SK-N-SH treated with all-trans-retinoic acid at 6 μM for 48 hours (cell line): ENCODE measurements at regions not wholly inside any gene's neighbourhood (a gene's known extent, or its start where the extent isn't known, plus 50 kb on each side); places are given as distances from the start of the nearest gene placed in this dataset.

Experiments
- ARNTL ChIP-seq: fragments of 450-650 bp; formaldehyde crosslinking; IDR thresholded peaks from 2 replicates; pipeline ENCODE4 v1.5.0; 2020; ENCODE audit warnings: low read depth, mild to moderate bottlenecking, moderate library complexity, borderline replicate concordance
- BACH2 ChIP-seq: fragments of 250-450 bp; sonication (Bioruptor Pico); IDR thresholded peaks from 2 replicates; pipeline ENCODE4 v1.9.0; 2021; ENCODE audit warnings: mild to moderate bottlenecking, borderline replicate concordance
- CSDC2 ChIP-seq: fragments of 250-450 bp; sonication (Bioruptor Pico); IDR thresholded peaks from 2 replicates; pipeline ENCODE4 v1.5.0; 2020; ENCODE audit warnings: mild to moderate bottlenecking, moderate library complexity
- CSRNP3 ChIP-seq: fragments of 250-450 bp; sonication (Bioruptor Pico); IDR thresholded peaks from 2 replicates; pipeline ENCODE4 v1.5.1; 2021; ENCODE audit warnings: mild to moderate bottlenecking, moderate library complexity
- ESRRG ChIP-seq: fragments of 250-450 bp; sonication (Bioruptor Pico); IDR thresholded peaks from 2 replicates; pipeline ENCODE4 v1.6.1; 2021; ENCODE audit warnings: mild to moderate bottlenecking
- OSR1 ChIP-seq: fragments of 250-450 bp; sonication (Bioruptor Pico); IDR thresholded peaks from 2 replicates; pipeline ENCODE4 v1.8.0; 2022; ENCODE audit warnings: moderate library complexity, mild to moderate bottlenecking, inconsistent platforms
- PATZ1 ChIP-seq: fragments of 250-450 bp; sonication (Bioruptor Pico); IDR thresholded peaks from 2 replicates; pipeline ENCODE4 v1.8.0; 2020; ENCODE audit warnings: mild to moderate bottlenecking, moderate library complexity, borderline replicate concordance
- PPARA ChIP-seq: fragments of 250-450 bp; sonication (Bioruptor Pico); IDR thresholded peaks from 2 replicates; pipeline ENCODE4 v1.5.0; 2020; ENCODE audit warnings: mild to moderate bottlenecking, borderline replicate concordance
- RARB ChIP-seq: fragments of 250-450 bp; sonication (Bioruptor Pico); IDR thresholded peaks from 2 replicates; pipeline ENCODE4 v1.8.0; 2021; ENCODE audit warnings: mild to moderate bottlenecking, moderate library complexity
- SNAI2 ChIP-seq: fragments of 250-450 bp; sonication (Bioruptor Pico); IDR thresholded peaks from 2 replicates; pipeline ENCODE4 v1.5.0; 2020; ENCODE audit warnings: mild to moderate bottlenecking, moderate library complexity
- TOX ChIP-seq: fragments of 250-450 bp; sonication (Bioruptor Pico); IDR thresholded peaks from 2 replicates; pipeline ENCODE4 v1.8.0; 2021; ENCODE audit warnings: mild to moderate bottlenecking, moderate library complexity, borderline replicate concordance
- ZC3H10 ChIP-seq: fragments of 250-450 bp; sonication (Bioruptor Pico); IDR thresholded peaks from 2 replicates; pipeline ENCODE4 v1.5.1; 2021; ENCODE audit warnings: mild to moderate bottlenecking, moderate library complexity
- ZFP3 ChIP-seq: fragments of 250-450 bp; sonication (Bioruptor Pico); IDR thresholded peaks from 2 replicates; pipeline ENCODE4 v1.5.0; 2020; ENCODE audit warnings: mild to moderate bottlenecking, moderate library complexity

GRCh38 chr4:134812611-134813010 lies 611.0 kb upstream of the PABPC4L start:
- TF ChIP-seq PPARA (CRISPR knock-in tag) (no peak), ESRRG (CRISPR knock-in tag) (no peak), ZC3H10 (CRISPR knock-in tag) (no peak), CSRNP3 (CRISPR knock-in tag) (no peak), TOX (CRISPR knock-in tag) (no peak), ZFP3 (CRISPR knock-in tag) (no peak), RARB (CRISPR knock-in tag) (no peak), BACH2 (CRISPR knock-in tag) (no peak), SNAI2 (no peak), ARNTL (no peak), PATZ1 (CRISPR knock-in tag) (no peak), CSDC2 (CRISPR knock-in tag) (no peak), OSR1 (CRISPR knock-in tag) (no peak)
